GM18870 (cell line): ENCODE measurements at regions not wholly inside any gene's neighbourhood (a gene's known extent, or its start where the extent isn't known, plus 50 kb on each side); places are given as distances from the start of the nearest gene placed in this dataset.

Experiments used
- ATAC-seq: cut with Tn5 transposase; IDR thresholded peaks from one replicate; pipeline ENCODE4 v1.9.1; 2021; ENCODE audit warnings: moderate library complexity; ENCODE audit not compliant: unreplicated experiment

DNA sequence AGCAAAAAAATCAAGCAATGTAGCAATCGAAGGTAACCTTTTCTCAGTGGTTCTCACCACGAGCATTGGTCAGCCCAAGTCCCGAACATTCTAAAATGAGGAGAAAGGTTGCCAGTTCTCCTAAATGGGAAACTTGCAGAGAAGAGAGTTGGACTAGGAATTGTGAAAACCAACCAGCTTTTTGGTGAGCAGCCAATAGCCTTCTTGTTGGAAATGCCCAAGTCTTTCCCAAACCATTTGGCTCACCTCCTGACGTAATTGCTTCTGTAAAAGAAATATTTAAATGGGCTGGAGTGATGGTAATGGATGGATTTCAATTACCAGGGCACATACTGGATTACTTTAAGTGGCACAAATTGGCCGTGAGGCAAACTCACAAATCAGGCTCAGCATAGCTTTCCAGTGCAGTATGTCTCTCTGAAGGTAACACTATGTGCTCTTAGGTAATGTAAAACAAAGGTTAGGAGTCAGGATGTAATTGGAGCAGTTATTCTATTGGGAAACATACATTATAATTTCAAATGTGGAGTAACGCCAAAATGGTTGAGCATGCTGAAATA is 423.2 kb downstream of the KLF5 start:
- no peak for ATAC-seq

- ATAC-seq = no peak
These were observed 422.2 kb downstream of the KLF5 start for GRCh38 chr13:73480779-73481559.

- ATAC-seq = no peak
These were observed 421.1 kb downstream of the KLF5 start for GRCh38 chr13:73479856-73480255.

GRCh38 chr13:73479351-73479750 is 420.5 kb downstream of the KLF5 start:
- ATAC-seq = no peak

DNA sequence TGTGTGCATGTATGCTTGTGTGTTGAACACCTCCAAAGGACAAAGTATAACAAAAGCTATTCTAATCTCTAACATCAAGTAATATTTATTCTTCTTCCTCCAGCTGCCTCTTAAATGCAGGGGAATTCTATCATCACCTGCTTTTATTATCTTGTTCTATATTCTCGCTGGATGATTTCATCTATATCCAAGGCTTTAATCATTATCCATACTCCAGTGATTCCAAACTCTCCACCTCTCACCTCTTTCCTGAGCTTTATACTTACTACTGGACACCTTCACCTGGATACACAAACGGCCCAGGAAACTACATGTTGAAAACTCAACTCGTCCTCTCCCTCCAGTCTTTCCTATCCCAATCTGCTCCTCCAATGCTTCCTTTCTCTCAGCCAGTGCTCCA is 418.6 kb downstream of the KLF5 start:
- no peak for ATAC-seq

DNA sequence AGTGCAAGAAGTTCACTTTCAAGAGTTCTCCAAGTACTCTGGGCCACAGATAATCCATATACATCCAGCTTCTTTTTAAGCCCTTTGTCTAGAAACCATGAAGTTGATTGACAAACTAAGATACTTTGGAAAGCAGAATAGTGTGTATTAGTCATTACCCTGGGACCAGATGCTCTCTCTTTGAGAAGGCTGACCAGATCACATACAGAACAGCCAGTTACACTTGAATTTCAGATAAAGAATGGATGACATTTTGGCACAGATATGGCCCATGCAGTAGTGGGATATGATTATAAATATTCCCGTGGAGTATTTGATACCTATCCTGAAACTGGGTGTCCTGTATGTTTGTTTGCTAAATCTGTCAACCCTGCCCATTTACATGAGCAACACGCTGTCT is 414.2 kb downstream of the KLF5 start:
- no peak for ATAC-seq

DNA sequence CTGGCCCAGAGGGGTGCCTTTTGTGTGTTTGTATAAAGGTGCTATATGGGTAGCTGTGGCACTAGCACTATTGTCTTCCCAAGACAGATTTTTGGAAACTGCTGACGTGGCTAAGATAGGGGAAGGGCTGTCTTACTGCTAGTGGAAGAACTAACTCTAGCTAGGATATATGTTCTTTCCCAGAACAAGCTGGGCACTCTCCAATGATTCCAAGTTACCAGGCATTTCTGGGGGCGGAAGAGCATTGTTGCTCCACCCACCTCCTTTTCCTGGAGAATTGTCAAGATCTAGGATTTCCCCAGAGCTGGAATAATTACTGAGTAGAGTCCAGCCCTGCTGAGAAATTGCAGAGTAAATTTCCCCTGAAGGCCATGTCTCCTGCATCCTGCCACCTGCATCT is 408.3 kb downstream of the KLF5 start:
- no peak for ATAC-seq

GRCh38 chr13:73466561-73466960 is 407.8 kb downstream of the KLF5 start:
- no peak for ATAC-seq

- no peak for ATAC-seq
These were observed 406.8 kb downstream of the KLF5 start for GRCh38 chr13:73465617-73465971.

- ATAC-seq = no peak
These were observed 406.2 kb downstream of the KLF5 start for GRCh38 chr13:73464758-73465616.

GRCh38 chr13:73462241-73462640 is 403.4 kb downstream of the KLF5 start:
- ATAC-seq = no peak

GRCh38 chr13:73451221-73452029 is 392.6 kb downstream of the KLF5 start:
- ATAC-seq = no peak

- ATAC-seq = no peak
These were observed 391.8 kb downstream of the KLF5 start for GRCh38 chr13:73450583-73450982.

DNA sequence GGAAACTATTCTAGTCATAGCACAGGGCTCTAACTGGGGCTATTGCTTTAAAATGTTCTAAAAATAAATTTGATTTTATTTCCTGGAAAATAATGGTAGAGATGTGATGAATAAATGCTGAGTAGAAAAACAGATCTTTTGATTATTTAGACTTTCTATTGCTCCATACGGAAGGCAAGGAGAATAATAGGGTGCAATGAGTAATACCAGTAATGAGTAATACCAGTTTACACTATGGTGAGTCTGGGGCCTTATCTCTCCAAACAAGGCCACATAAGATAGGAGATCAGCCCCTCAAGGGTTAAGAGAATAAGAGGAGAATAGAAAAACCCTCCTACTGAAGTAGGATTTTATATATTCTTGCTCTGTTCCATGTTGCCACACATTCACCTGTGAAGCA is 390.4 kb downstream of the KLF5 start:
- ATAC-seq = no peak

DNA sequence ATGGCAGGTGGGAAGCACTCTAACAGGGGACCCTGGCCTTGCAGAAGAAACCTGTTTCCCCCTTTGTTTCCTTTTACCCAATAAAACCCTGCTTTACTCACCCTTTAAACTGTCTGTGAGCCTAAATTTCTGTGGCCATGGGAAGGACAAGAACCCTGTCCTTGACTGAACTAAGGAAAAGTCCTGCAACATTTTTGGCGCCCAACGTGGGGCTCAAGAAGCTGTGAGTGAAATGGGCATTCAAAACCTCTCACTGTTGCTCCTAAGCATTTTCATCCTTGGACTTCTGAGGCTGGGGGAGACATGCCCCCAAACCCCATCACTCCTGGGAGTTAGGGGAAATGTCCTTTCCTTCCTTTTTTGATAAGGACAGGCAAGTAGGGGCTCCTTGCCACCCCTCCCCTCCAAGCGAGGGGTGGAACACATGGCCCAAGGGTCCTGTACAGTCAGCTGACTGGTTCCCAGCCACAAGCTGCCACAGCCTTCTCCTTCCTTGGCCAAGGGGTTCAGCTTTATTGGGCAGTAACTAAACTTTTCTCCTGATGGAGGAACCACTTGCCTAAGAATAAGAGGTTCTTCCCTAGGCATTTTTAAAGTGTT is 381.6 kb downstream of the KLF5 start:
- ATAC-seq = no peak

DNA sequence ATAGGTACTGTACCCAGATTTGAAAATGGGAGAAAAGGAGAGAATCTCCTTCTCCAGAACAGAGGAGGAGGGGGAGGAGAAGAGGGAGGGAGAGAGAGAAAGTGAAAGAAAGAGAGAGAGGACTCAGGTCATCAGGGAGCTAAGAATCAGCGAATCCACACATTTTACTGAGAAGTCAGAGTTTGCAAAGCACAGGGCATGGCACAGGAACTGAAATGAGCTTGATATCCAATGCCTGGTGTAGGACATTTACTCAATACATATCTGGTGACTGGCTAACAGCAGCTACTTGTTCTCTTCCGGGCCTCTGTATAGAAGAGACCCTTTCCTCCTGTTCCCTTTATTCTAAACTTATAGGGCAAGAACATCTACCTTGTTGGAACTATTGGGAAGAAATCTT is 375.1 kb downstream of the KLF5 start:
- ATAC-seq = no peak

DNA sequence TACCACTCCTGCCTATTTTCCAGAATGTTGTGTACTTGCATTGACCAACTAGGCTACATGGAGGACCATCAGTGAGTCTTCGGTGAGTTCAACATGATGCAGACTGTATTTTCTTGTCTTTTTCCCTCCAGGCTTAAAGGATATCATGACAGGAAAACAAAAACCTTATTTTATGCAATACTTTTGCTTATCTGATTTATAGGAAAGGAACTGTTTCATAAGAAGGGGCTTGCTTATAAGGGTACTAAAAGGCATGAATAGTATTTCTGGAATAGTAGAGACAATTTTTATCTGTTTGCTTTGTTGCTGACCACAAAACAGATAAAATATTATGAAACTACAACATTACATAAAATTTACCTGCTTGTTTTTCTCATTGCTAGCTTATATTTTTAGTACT is 374.7 kb downstream of the KLF5 start:
- no peak for ATAC-seq

DNA sequence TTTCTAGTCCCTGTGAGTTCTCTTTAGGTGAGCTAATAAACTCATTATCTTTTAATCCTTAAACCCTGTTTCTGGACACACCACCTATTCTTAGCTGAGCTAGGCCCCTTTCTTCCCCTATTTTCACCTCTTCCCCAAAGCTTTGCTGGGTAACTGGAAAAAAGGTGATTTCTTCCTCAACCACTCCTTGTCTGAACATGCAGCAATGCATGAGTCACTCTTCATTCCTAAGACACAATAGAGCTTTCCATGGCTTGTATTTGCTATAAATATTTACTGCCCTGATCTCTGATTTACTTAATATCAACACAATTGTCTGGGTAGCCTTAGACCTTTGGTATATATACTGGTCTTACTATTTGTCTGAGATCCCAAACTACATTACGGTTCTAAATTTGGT is 370.9 kb downstream of the KLF5 start:
- ATAC-seq = no peak

GRCh38 chr13:73428706-73429105 is 369.9 kb downstream of the KLF5 start:
- no peak for ATAC-seq

DNA sequence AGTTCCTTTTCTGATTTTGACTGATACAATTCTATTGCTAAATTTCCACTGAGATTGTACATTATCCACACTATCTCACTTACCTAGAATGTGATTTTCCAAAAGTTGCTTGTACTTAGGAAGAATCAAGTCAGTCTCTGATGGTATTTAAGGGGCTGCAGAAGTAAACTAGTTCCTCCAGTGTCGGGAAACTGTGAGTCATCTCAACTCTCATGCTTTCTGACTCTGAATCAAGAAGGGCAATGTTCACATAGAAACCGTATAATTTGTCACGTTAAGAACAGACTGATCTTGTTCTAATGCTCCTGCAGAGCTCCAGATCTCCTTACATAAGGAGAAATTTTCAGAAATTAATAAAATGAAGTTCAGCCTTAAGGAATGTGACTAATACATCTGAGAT is 369.3 kb downstream of the KLF5 start:
- no peak for ATAC-seq

GRCh38 chr13:73422973-73423372 is 364.2 kb downstream of the KLF5 start:
- ATAC-seq = no peak
